ENCODE measurements at regions not wholly inside any gene's neighbourhood (a gene's known extent, or its start where the extent isn't known, plus 50 kb on each side); places are given as distances from the start of the nearest gene placed in this dataset.

- no peak overlapping the region for H2BK120ac ChIP-seq (ENCODE audit: low read depth, low read length)
- no peak overlapping the region for H2BK12ac ChIP-seq (ENCODE audit: low read length in 2 of 2)
- H3K23ac ChIP-seq (ENCODE audit: low read length in 2 of 2): no peak overlapping the region
- no peak overlapping the region for H2BK5ac ChIP-seq (ENCODE audit: low read depth, low read length, poor library complexity, severe bottlenecking)
- H3K27ac ChIP-seq (ENCODE audit: low read length, poor library complexity, severe bottlenecking): no peak overlapping the region
- H4K91ac ChIP-seq (ENCODE audit: low read length): no peak overlapping the region
- no peak for DNase-seq
- H3K4ac ChIP-seq (ENCODE audit: low read depth in 1 of 2, low read length in 2 of 2): no peak overlapping the region
- WGBS: 0% methylated on average over 1 of the region's 1 CpG
- H3K14ac ChIP-seq (ENCODE audit: low read length in 2 of 2): no peak overlapping the region
- H2AK5ac ChIP-seq (ENCODE audit: low read length, severe bottlenecking): no peak overlapping the region
- no peak overlapping the region for H3K18ac ChIP-seq (ENCODE audit: low read depth in 1 of 2, low read length in 2 of 2)
- no peak overlapping the region for H3K9ac ChIP-seq (ENCODE audit: low read length)
- no peaks in the 10 kb centered on the region for H3K4me1 ChIP-seq (ENCODE audit: control insufficient read depth, insufficient read depth, low read depth, low read length)
- no peaks in the 10 kb centered on the region for H3K79me1 ChIP-seq (replicated peaks; ENCODE audit: low read length, poor library complexity, severe bottlenecking)
- H4K8ac ChIP-seq (ENCODE audit: low read length): no peak overlapping the region
- no peaks in the 10 kb centered on the region for H3K9me3 ChIP-seq (ENCODE audit: control insufficient read depth, low read length)
- no peak overlapping the region for H2AFZ ChIP-seq (ENCODE audit: low read depth, low read length)
- no peak overlapping the region for H2BK15ac ChIP-seq (ENCODE audit: low read depth, poor library complexity, severe bottlenecking)
- H3K4me2 ChIP-seq (ENCODE audit: low read length, poor library complexity, severe bottlenecking): no peak overlapping the region
- H3K27me3 ChIP-seq (ENCODE audit: control insufficient read depth in 1 of 2, insufficient read depth in 1 of 2, low read length in 2 of 2): no peaks in the 10 kb centered on the region
- no peaks in the 10 kb centered on the region for H3K36me3 ChIP-seq (ENCODE audit: control insufficient read depth in 1 of 2, insufficient read depth in 2 of 2, low read depth in 1 of 2, low read length in 2 of 2)
- H3K4me3 ChIP-seq (ENCODE audit: insufficient read depth in 1 of 2, low read depth in 1 of 2, low read length in 2 of 2): no peak overlapping the region
Measured at GRCh38 chr21:25361097-25361496, 246.2 kb downstream of the MRPL39 start.

DNA sequence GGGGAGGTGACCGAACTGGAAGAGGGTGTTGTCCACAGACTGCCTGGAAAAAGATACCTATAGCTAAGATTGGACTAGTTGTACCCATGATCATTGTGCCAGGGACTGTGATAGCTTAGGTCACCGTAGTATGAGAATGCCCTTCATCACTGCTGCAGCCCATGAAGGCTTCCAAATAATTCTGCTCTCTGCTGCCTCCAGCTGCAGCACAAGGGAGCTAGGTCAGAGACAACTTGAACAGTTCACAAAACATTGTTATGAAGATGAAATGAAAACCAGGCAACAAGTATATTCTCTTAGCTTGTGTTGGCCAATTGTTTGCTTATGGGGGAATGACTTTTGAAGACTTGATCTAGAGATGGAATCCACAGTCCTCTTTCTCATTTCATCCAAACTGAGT is 246.7 kb downstream of the MRPL39 start:
- Histone ChIP-seq H4K8ac (ENCODE audit: low read length) (no peak overlapping the region), H2BK5ac (ENCODE audit: low read depth, low read length, poor library complexity, severe bottlenecking) (no peak overlapping the region), H2AFZ (ENCODE audit: low read depth, low read length) (no peak overlapping the region), H3K4ac (ENCODE audit: low read depth in 1 of 2, low read length in 2 of 2) (no peak overlapping the region), H3K27me3 (ENCODE audit: control insufficient read depth in 1 of 2, insufficient read depth in 1 of 2, low read length in 2 of 2) (no peaks in the 10 kb centered on the region), H3K14ac (ENCODE audit: low read length in 2 of 2) (no peak overlapping the region), H2BK12ac (ENCODE audit: low read length in 2 of 2) (no peak overlapping the region), H3K36me3 (ENCODE audit: control insufficient read depth in 1 of 2, insufficient read depth in 2 of 2, low read depth in 1 of 2, low read length in 2 of 2) (no peaks in the 10 kb centered on the region), H3K4me2 (ENCODE audit: low read length, poor library complexity, severe bottlenecking) (no peak overlapping the region), H3K4me3 (ENCODE audit: insufficient read depth in 1 of 2, low read depth in 1 of 2, low read length in 2 of 2) (no peak overlapping the region), H3K79me1 (replicated peaks; ENCODE audit: low read length, poor library complexity, severe bottlenecking) (no peaks in the 10 kb centered on the region), H2BK120ac (ENCODE audit: low read depth, low read length) (no peak overlapping the region), H3K27ac (ENCODE audit: low read length, poor library complexity, severe bottlenecking) (no peak overlapping the region), H2BK15ac (ENCODE audit: low read depth, poor library complexity, severe bottlenecking) (no peak overlapping the region), H3K9ac (ENCODE audit: low read length) (no peak overlapping the region), H3K23ac (ENCODE audit: low read length in 2 of 2) (no peak overlapping the region), H3K18ac (ENCODE audit: low read depth in 1 of 2, low read length in 2 of 2) (no peak overlapping the region), H3K9me3 (ENCODE audit: control insufficient read depth, low read length) (no peaks in the 10 kb centered on the region), H4K91ac (ENCODE audit: low read length) (no peak overlapping the region), H3K4me1 (ENCODE audit: control insufficient read depth, insufficient read depth, low read depth, low read length) (no peaks in the 10 kb centered on the region), H2AK5ac (ENCODE audit: low read length, severe bottlenecking) (no peak overlapping the region)
- no peak for DNase-seq
- 60% methylated on average over 2 of the region's 2 CpGs for WGBS

DNA sequence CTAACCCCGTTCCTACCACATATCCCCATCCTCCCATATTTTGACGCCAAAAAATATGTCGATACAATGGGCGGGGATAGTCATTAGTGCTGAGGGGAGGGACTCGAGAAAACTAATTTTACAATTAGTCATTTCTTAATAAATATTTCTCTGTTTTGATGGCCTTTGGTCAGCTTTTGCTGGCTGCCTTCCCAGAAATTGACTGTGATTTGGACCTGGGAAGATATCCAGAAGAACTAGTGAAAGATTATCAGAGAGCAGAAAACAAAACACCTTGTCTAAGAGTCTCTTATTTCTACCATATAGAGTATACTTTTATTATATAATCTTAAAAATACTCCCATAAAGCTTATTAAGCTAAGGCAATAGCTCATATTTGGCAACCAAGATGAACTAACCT is 247.6 kb downstream of the MRPL39 start:
- no peaks in the 10 kb centered on the region for H3K4me1 ChIP-seq (ENCODE audit: control insufficient read depth, insufficient read depth, low read depth, low read length)
- no CpG with 5 or more reads among the region's 5 CpGs for WGBS
- no peak overlapping the region for H2AK5ac ChIP-seq (ENCODE audit: low read length, severe bottlenecking)
- DNase-seq: no peak
- H3K79me1 ChIP-seq (replicated peaks; ENCODE audit: low read length, poor library complexity, severe bottlenecking): no peaks in the 10 kb centered on the region
- no peaks in the 10 kb centered on the region for H3K27me3 ChIP-seq (ENCODE audit: control insufficient read depth in 1 of 2, insufficient read depth in 1 of 2, low read length in 2 of 2)
- H2BK120ac ChIP-seq (ENCODE audit: low read depth, low read length): no peak overlapping the region
- no peak overlapping the region for H3K4ac ChIP-seq (ENCODE audit: low read depth in 1 of 2, low read length in 2 of 2)
- no peak overlapping the region for H2BK15ac ChIP-seq (ENCODE audit: low read depth, poor library complexity, severe bottlenecking)
- no peak overlapping the region for H3K23ac ChIP-seq (ENCODE audit: low read length in 2 of 2)
- H3K4me2 ChIP-seq (ENCODE audit: low read length, poor library complexity, severe bottlenecking): no peak overlapping the region
- no peak overlapping the region for H4K8ac ChIP-seq (ENCODE audit: low read length)
- H2BK12ac ChIP-seq (ENCODE audit: low read length in 2 of 2): no peak overlapping the region
- no peak overlapping the region for H3K4me3 ChIP-seq (ENCODE audit: insufficient read depth in 1 of 2, low read depth in 1 of 2, low read length in 2 of 2)
- no peak overlapping the region for H2BK5ac ChIP-seq (ENCODE audit: low read depth, low read length, poor library complexity, severe bottlenecking)
- no peak overlapping the region for H3K18ac ChIP-seq (ENCODE audit: low read depth in 1 of 2, low read length in 2 of 2)
- H2AFZ ChIP-seq (ENCODE audit: low read depth, low read length): no peak overlapping the region
- H3K14ac ChIP-seq (ENCODE audit: low read length in 2 of 2): no peak overlapping the region
- no peaks in the 10 kb centered on the region for H3K9me3 ChIP-seq (ENCODE audit: control insufficient read depth, low read length)
- H3K36me3 ChIP-seq (ENCODE audit: control insufficient read depth in 1 of 2, insufficient read depth in 2 of 2, low read depth in 1 of 2, low read length in 2 of 2): no peaks in the 10 kb centered on the region
- H3K9ac ChIP-seq (ENCODE audit: low read length): no peak overlapping the region
- H4K91ac ChIP-seq (ENCODE audit: low read length): no peak overlapping the region
- H3K27ac ChIP-seq (ENCODE audit: low read length, poor library complexity, severe bottlenecking): no peak overlapping the region

DNA sequence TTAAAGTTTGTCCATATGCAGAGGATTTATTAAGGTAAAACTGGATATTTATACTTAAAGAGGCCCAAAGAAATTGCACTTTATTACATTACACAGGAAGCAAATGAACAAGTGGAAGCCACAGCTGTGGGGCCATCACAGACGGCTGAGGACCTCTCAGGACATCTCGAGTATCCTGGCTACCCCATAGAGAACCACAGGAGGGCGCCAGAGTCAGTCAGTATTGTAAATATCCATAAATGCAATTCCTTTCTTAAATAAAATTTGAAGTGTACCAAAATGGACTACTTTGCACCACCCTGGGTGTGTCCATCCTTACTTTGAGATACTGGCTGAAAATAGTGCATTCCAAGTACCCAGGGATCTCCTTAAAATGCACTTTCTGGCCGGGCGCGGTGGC is 257.2 kb downstream of the MRPL39 start:
- H3K36me3 ChIP-seq (ENCODE audit: control insufficient read depth in 1 of 2, insufficient read depth in 2 of 2, low read depth in 1 of 2, low read length in 2 of 2): no peaks in the 10 kb centered on the region

More for the DNA sequence above, 257.2 kb downstream of the MRPL39 start:
- no peak overlapping the region for H3K14ac ChIP-seq (ENCODE audit: low read length in 2 of 2)
- WGBS: 76% methylated on average over 4 of the region's 6 CpGs
- no peak overlapping the region for H2BK120ac ChIP-seq (ENCODE audit: low read depth, low read length)
- no peak overlapping the region for H3K9ac ChIP-seq (ENCODE audit: low read length)
- no peak overlapping the region for H3K4me2 ChIP-seq (ENCODE audit: low read length, poor library complexity, severe bottlenecking)
- no peak overlapping the region for H2BK15ac ChIP-seq (ENCODE audit: low read depth, poor library complexity, severe bottlenecking)
- H3K4me3 ChIP-seq (ENCODE audit: insufficient read depth in 1 of 2, low read depth in 1 of 2, low read length in 2 of 2): no peak overlapping the region
- no peak overlapping the region for H2AFZ ChIP-seq (ENCODE audit: low read depth, low read length)
- H2AK5ac ChIP-seq (ENCODE audit: low read length, severe bottlenecking): no peak overlapping the region
- no peak overlapping the region for H2BK5ac ChIP-seq (ENCODE audit: low read depth, low read length, poor library complexity, severe bottlenecking)
- no peaks in the 10 kb centered on the region for H3K79me1 ChIP-seq (replicated peaks; ENCODE audit: low read length, poor library complexity, severe bottlenecking)
- no peak overlapping the region for H4K8ac ChIP-seq (ENCODE audit: low read length)
- DNase-seq: no peak
- H3K9me3 ChIP-seq (ENCODE audit: control insufficient read depth, low read length): no peaks in the 10 kb centered on the region
- H3K27me3 ChIP-seq (ENCODE audit: control insufficient read depth in 1 of 2, insufficient read depth in 1 of 2, low read length in 2 of 2): no peaks in the 10 kb centered on the region
- H3K4me1 ChIP-seq (ENCODE audit: control insufficient read depth, insufficient read depth, low read depth, low read length): no peaks in the 10 kb centered on the region
- no peak overlapping the region for H3K4ac ChIP-seq (ENCODE audit: low read depth in 1 of 2, low read length in 2 of 2)
- no peak overlapping the region for H3K18ac ChIP-seq (ENCODE audit: low read depth in 1 of 2, low read length in 2 of 2)
- H4K91ac ChIP-seq (ENCODE audit: low read length): no peak overlapping the region
- no peak overlapping the region for H3K27ac ChIP-seq (ENCODE audit: low read length, poor library complexity, severe bottlenecking)
- H3K23ac ChIP-seq (ENCODE audit: low read length in 2 of 2): no peak overlapping the region
- H2BK12ac ChIP-seq (ENCODE audit: low read length in 2 of 2): no peak overlapping the region

All from mesenchymal stem cell (in vitro differentiated cells and primary cell).